Pancreas (tissue), 10 donors: ENCODE measurements at regions not wholly inside any gene's neighbourhood (a gene's known extent, or its start where the extent isn't known, plus 50 kb on each side); places are given as distances from the start of the nearest gene placed in this dataset.

Source experiments
- ATAC-seq, 4 donors: fragments of 200-7000 bp; cut with Tn5 transposase; one replicate each; pipeline versions ENCODE4 v1.8.0 to v1.9.1; 2020; ENCODE audit warnings: mild to moderate bottlenecking in 4 of 4, moderate library complexity in 4 of 4
- DNase-seq, 6 donors: peaks; one replicate each; pipeline ENCODE4 v3.0.0-alpha.2; 2020
- FAIRE-seq: peaks from 2 replicates; lab custom pipeline; 2012; peaks lifted over from hg19 to GRCh38; lab: Jason Lieb, UNC
- H3K27ac ChIP-seq, 4 donors: fragments of 200-600 bp; sonication (generic); 1 replicate in 3 of 4; 2 replicates in 1 of 4; pipeline versions ENCODE4 v1.5.0 to v1.8.0; 2020
- H3K27me3 ChIP-seq, 4 donors: fragments of 200-600 bp; one replicate each; pipeline ENCODE4 v1.8.0; 2021
- H3K36me3 ChIP-seq, 3 donors: fragments of 200-600 bp; sonication (generic) in 1 of 3; one replicate each; pipeline versions ENCODE4 v1.5.0 to v1.8.0; 2020 to 2021
- H3K4me1 ChIP-seq, 3 donors: fragments of 200-600 bp; one replicate each; pipeline ENCODE4 v1.8.0; 2021
- H3K4me3 ChIP-seq, 4 donors: fragments of 200-600 bp; sonication (generic) in 2 of 4; one replicate each; pipeline versions ENCODE4 v1.5.0 to v1.8.0; 2020 to 2021
- H3K9me3 ChIP-seq, 4 donors: fragments of 200-600 bp; one replicate each; pipeline ENCODE4 v1.8.0; 2021
- WGBS, 2 donors: extraction: QIAGEN DNeasy Blood & Tissue Kit; methylation state at CpG; one replicate each; pipeline ENCODE4 v1.1.7; 2013; 5-methylcytosine and 5-hydroxymethylcytosine counted together
- intact Hi-C, 3 donors: fragments of 100-400 bp; cut with DNase I; formaldehyde crosslinking; loops; one replicate each; pipeline versions ENCODE4 v1.11.1 to v1.14.2; 2022
- TF ChIP-seq, protein P1 (sequence below), 4 donors: fragments of 200-600 bp; sonication (generic) in 3 of 4; IDR thresholded peaks; one replicate each; pipeline versions ENCODE4 v1.5.0 to v1.8.0; 2021; ENCODE audit warnings: antibody characterized with exemption in 4 of 4
- donor health status: healthy with polysubstance abuse.
- donor health status: DM: no; HTN: no; CAD: no; lungs with moderate emphysema.
- donor health status: DM: no; HTN: no; CAD: no.
- donor health status: control.
- donor health status: control.
- donor health status: Bipolar disorder and iron deficiency.
- donor health status: DM: yes; HTN: yes; CAD: no.
- donor health status: DM: no; HTN: no; CAD: no.
- donor health status: DM: no; HTN: no; CAD: no.
- donor health status: DM: yes; HTN: yes; CAD: no.

DNA sequence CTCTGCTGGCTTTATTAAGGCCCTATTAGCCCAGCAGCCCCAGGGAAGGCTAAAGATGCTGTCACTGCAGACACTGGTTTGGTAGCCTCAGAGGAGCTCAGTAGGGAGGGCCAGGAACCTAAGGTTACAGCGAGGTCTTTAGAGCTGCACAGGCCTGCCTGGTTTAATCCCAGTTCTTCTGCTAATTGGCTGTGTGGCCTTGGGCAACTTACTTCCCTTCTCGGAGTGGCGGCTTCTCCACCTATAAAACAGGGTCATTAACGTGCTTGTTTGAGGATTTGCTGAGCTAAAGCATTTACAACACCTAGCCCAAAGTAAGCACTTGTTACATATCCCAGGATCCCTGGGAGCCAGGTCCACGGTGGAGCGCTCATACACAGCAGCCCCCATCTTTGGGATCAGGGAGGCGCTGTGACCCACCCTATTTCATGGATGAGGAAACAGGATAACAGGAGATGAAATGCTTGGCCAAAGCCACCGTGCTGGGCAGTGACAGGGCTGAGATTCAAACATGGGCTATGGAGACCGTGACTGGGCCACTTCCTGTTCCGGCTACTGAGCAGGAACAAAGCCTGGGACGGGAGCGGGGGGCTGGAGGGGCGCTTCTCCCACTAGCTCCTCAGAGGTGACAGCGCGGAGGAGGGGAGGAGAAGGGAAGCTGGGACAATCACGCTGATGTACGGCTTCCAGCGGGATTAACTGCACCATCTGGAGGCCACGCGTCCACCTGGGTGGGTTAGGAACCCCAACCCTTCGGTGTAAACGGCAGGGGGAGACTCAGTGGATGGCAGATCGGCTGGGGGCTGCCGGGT lies 61.5 kb downstream of the IGLL1 start:
- peak in 1 of 6 donors; percentile 36 for DNase-seq
- TF ChIP-seq, protein P1, sequence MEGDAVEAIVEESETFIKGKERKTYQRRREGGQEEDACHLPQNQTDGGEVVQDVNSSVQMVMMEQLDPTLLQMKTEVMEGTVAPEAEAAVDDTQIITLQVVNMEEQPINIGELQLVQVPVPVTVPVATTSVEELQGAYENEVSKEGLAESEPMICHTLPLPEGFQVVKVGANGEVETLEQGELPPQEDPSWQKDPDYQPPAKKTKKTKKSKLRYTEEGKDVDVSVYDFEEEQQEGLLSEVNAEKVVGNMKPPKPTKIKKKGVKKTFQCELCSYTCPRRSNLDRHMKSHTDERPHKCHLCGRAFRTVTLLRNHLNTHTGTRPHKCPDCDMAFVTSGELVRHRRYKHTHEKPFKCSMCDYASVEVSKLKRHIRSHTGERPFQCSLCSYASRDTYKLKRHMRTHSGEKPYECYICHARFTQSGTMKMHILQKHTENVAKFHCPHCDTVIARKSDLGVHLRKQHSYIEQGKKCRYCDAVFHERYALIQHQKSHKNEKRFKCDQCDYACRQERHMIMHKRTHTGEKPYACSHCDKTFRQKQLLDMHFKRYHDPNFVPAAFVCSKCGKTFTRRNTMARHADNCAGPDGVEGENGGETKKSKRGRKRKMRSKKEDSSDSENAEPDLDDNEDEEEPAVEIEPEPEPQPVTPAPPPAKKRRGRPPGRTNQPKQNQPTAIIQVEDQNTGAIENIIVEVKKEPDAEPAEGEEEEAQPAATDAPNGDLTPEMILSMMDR (IDR thresholded peaks at IDR 0.05) = no peak

DNA sequence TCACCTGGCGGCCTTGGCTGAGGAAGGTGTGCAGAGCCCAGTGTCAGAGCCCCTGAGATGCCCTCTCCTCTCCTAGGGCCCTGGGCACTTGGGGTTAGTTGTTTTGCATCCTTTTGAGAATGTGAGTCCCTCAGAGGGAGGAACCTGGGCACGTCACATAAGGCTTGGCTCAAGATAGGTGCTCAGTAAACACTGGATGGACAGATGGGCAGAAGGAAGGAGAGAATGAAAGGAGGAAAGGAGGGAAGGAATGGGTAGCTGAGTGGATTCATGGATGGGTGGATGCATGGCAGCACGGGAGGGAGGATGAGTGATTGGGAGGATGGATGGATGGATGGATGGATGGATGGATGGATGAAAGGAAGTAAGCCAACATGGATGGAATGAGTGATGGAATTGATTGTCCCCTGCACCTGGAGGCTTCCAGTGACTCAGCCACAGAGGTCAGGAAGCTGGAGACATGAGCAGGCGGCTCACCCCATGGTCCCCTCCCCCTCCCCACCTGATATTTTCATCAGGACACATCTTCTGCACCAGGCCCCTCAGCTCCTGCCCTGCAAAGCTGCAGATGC lies 62.2 kb downstream of the IGLL1 start:
- TF ChIP-seq, protein P1 (IDR thresholded peaks at IDR 0.05) = no peak
- WGBS, 2 donors = 77 to 83% methylated on average over 4 of the region's 4 CpGs
- intact Hi-C loops = no loop called here
- H3K27me3 ChIP-seq = no peaks in the 10 kb centered on the region
- no peaks in the 10 kb centered on the region for H3K4me1 ChIP-seq
- DNase-seq (peak in 1 of 6 donors; percentile 19), FAIRE-seq (no peak), ATAC-seq (no peak)
- no peak overlapping the region for H3K4me3 ChIP-seq
- no peak overlapping the region for H3K27ac ChIP-seq
- no peaks in the 10 kb centered on the region for H3K36me3 ChIP-seq
- no peaks in the 10 kb centered on the region for H3K9me3 ChIP-seq

More for the DNA sequence above, 61.5 kb downstream of the IGLL1 start:
- Histone ChIP-seq H3K27me3 (no peaks in the 10 kb centered on the region), H3K9me3 (no peaks in the 10 kb centered on the region), H3K4me3 (no peak overlapping the region), H3K4me1 (no peaks in the 10 kb centered on the region), H3K27ac (no peak overlapping the region), H3K36me3 (no peaks in the 10 kb centered on the region)
- FAIRE-seq (no peak), ATAC-seq (no peak)
- 81 to 87% methylated on average over 24 of the region's 24 CpGs for WGBS, 2 donors
- intact Hi-C loops = no loop called here

DNA sequence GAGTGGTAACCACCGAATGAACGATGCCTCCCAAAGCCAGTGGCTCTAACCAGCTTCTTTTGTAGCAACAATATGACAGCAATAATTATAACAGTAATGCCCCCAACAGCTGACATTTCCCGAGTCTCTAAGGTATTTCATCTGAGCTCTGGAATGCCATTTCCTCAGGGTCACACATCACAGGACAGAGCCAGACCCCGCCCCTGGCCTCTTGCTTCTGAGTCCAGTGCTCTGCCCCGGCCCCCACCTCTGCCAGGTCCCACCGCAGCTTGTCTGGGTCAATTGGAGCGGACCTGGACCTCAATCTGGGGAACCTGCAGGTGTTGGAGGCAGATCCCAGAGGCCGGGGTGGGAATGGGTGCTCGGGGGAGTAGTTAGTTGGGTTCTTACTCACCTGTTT lies 63.8 kb downstream of the IGLL1 start:
- Histone ChIP-seq H3K4me3 (no peak overlapping the region), H3K27ac (no peak overlapping the region), H3K9me3 (no peaks in the 10 kb centered on the region), H3K27me3 (no peaks in the 10 kb centered on the region), H3K36me3 (no peaks in the 10 kb centered on the region), H3K4me1 (no peaks in the 10 kb centered on the region)
- WGBS, 2 donors = 59 to 63% methylated on average over 9 of the region's 9 CpGs
- FAIRE-seq (no peak), ATAC-seq (no peak), DNase-seq (peak in 1 of 6 donors; percentile 44)
- intact Hi-C loops = no loop called here
- TF ChIP-seq, protein P1 (IDR thresholded peaks at IDR 0.05) = no peak

DNA sequence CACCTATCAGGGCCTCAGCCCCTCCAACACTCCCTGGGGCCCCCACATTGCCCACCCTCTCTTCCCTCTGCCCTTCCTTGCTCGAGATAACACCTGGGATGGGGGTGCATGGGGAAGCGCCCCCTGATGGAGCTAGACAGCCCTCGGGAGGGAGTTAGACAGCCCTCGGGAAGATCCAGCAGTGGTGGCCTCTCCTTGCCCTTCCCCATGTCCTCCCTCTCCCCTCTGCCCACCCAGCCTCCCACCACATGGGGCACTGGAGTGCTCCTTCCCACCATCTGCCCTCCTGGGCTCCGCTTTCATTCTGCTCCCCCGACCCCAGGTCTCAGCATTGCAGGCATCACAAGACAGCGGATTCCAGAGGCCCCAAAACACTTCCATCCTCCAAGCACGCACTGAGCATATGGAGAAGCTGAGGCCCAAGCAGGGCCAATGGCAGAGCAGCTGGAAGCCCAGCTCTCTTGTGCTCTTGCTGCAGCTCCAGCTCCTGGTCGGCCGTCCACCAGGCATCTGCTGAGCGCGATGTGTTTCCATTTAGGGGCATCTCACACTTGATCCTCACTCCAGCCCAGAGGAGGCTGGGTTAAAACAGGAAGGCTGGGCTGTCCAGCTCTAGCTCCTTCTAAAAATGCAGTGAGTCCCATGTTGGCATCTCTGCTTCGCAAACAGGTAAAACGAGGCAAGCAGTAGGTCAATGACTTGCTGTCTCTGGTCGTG lies 65.6 kb downstream of the IGLL1 start:
- no peaks in the 10 kb centered on the region for H3K27me3 ChIP-seq
- no peaks in the 10 kb centered on the region for H3K9me3 ChIP-seq
- DNase-seq (no peak), FAIRE-seq (no peak), ATAC-seq (no peak)
- H3K4me3 ChIP-seq = no peak overlapping the region
- intact Hi-C loops = no loop called here
- H3K27ac ChIP-seq = no peak overlapping the region
- no peaks in the 10 kb centered on the region for H3K4me1 ChIP-seq
- H3K36me3 ChIP-seq = no peaks in the 10 kb centered on the region
- 77 to 83% methylated on average over 15 of the region's 15 CpGs for WGBS, 2 donors
- TF ChIP-seq, protein P1 (IDR thresholded peaks at IDR 0.05) = no peak
